SK-N-MC (cell line): ENCODE measurements at regions not wholly inside any gene's neighbourhood (a gene's known extent, or its start where the extent isn't known, plus 50 kb on each side); places are given as distances from the start of the nearest gene placed in this dataset.
A peak's percentile ranks its signal among the peaks of the same experiment; 100 is the strongest.

Source experiments
- DNase-seq: peaks from one replicate; pipeline ENCODE4 v3.0.0-alpha.2; 2011; ENCODE audit warnings: low read depth, low spot score
- H3K27ac ChIP-seq: fragments of 200-600 bp; sonication (generic); 2 replicates; pipeline ENCODE4 v1.5.1; 2016; ENCODE audit warnings: mixed run types
- H3K36me3 ChIP-seq: fragments of 200-600 bp; sonication (generic); 2 replicates; pipeline ENCODE4 v1.6.1; 2017; ENCODE audit warnings: antibody characterized with exemption, low read length, mixed read lengths; ENCODE audit not compliant: insufficient read depth
- H3K4me3 ChIP-seq: fragments of 200-600 bp; sonication (generic); 2 replicates; pipeline ENCODE4 v1.5.1; 2016
- H3K9ac ChIP-seq: fragments of 200-600 bp; sonication (generic); 2 replicates; pipeline ENCODE4 v1.8.0; 2017; ENCODE audit warnings: mixed run types, mixed read lengths; ENCODE audit not compliant: insufficient read length
- H3K9me3 ChIP-seq: fragments of 200-600 bp; sonication (generic); 2 replicates; pipeline ENCODE4 v1.6.1; 2017; ENCODE audit warnings: low read depth, mild to moderate bottlenecking, antibody characterized with exemption, low read length, moderate library complexity, mixed read lengths
- EZH2 ChIP-seq: fragments of 200-600 bp; sonication (generic); IDR thresholded peaks from one replicate; pipeline ENCODE4 v1.6.1; 2017; ENCODE audit warnings: antibody characterized with exemption
- FOXP2 ChIP-seq: optimal IDR thresholded peaks from 2 replicates; pipeline ENCODE3; 2011; ENCODE audit warnings: mild to moderate bottlenecking, moderate library complexity; ENCODE audit not compliant: insufficient read depth; ENCODE audit errors: extremely low read length, control extremely low read depth
- POLR2AphosphoS5 ChIP-seq: IDR thresholded peaks from 2 replicates; pipeline ENCODE4 v1.6.1; 2012; ENCODE audit warnings: mild to moderate bottlenecking, low read depth, low read length, borderline replicate concordance

GRCh38 chr3:117519776-117520175, 810.2 kb downstream of the TUSC7 start:
- Histone ChIP-seq H3K27ac (no peak overlapping the region), H3K36me3 (no peaks in the 10 kb centered on the region), H3K9ac (no peak overlapping the region), H3K9me3 (no peaks in the 10 kb centered on the region), H3K4me3 (no peak overlapping the region)
- DNase-seq: no peak
- TF ChIP-seq FOXP2 (no peak), EZH2 (no peak), POLR2AphosphoS5 (no peak)

GRCh38 chr3:117520582-117520981, 811.0 kb downstream of the TUSC7 start:
- Histone ChIP-seq H3K9me3 (no peaks in the 10 kb centered on the region), H3K4me3 (no peak overlapping the region), H3K27ac (no peak overlapping the region), H3K9ac (no peak overlapping the region), H3K36me3 (no peaks in the 10 kb centered on the region)
- no peak for TF ChIP-seq FOXP2
- no peak for TF ChIP-seq POLR2AphosphoS5
- no peak for TF ChIP-seq EZH2
- no peak for DNase-seq

- H3K36me3 ChIP-seq: no peaks in the 10 kb centered on the region
- DNase-seq: no peak
- no peak overlapping the region for H3K9ac ChIP-seq
- H3K27ac ChIP-seq: no peak overlapping the region
- no peak overlapping the region for H3K4me3 ChIP-seq
- TF ChIP-seq EZH2 (no peak), POLR2AphosphoS5 (no peak), FOXP2 (no peak)
- no peaks in the 10 kb centered on the region for H3K9me3 ChIP-seq
Measured at GRCh38 chr3:117523418-117523817, 813.8 kb downstream of the TUSC7 start.

- TF ChIP-seq FOXP2 (no peak), POLR2AphosphoS5 (no peak), EZH2 (no peak)
- Histone ChIP-seq H3K4me3 (no peak overlapping the region), H3K27ac (no peak overlapping the region), H3K9me3 (no peaks in the 10 kb centered on the region), H3K36me3 (no peaks in the 10 kb centered on the region), H3K9ac (no peak overlapping the region)
- no peak for DNase-seq
Measured at GRCh38 chr3:117524890-117525289, 815.3 kb downstream of the TUSC7 start.

- no peaks in the 10 kb centered on the region for H3K9me3 ChIP-seq
- no peak overlapping the region for H3K4me3 ChIP-seq
- H3K36me3 ChIP-seq: no peaks in the 10 kb centered on the region
- TF ChIP-seq EZH2 (no peak), POLR2AphosphoS5 (no peak), FOXP2 (no peak)
- peak; percentile 20 for DNase-seq
- no peak overlapping the region for H3K9ac ChIP-seq
- no peak overlapping the region for H3K27ac ChIP-seq
Measured at GRCh38 chr3:117526470-117527079, 817.0 kb downstream of the TUSC7 start.

GRCh38 chr3:117527346-117527745, 817.8 kb downstream of the TUSC7 start:
- Histone ChIP-seq H3K27ac (no peak overlapping the region), H3K36me3 (no peaks in the 10 kb centered on the region), H3K9me3 (no peaks in the 10 kb centered on the region), H3K4me3 (no peak overlapping the region), H3K9ac (no peak overlapping the region)
- no peak for DNase-seq
- TF ChIP-seq FOXP2 (no peak), POLR2AphosphoS5 (no peak), EZH2 (no peak)

GRCh38 chr3:117528688-117529087, 819.1 kb downstream of the TUSC7 start:
- H3K36me3 ChIP-seq: no peaks in the 10 kb centered on the region
- no peak overlapping the region for H3K27ac ChIP-seq

GRCh38 chr3:117531078-117531767, 821.6 kb downstream of the TUSC7 start:
- no peak for DNase-seq
- Histone ChIP-seq H3K36me3 (no peaks in the 10 kb centered on the region), H3K9ac (no peak overlapping the region), H3K9me3 (no peaks in the 10 kb centered on the region), H3K4me3 (no peak overlapping the region), H3K27ac (no peak overlapping the region)
- TF ChIP-seq FOXP2 (no peak), EZH2 (no peak), POLR2AphosphoS5 (no peak)

More at GRCh38 chr3:117528688-117529087, 819.1 kb downstream of the TUSC7 start:
- Histone ChIP-seq H3K9me3 (no peaks in the 10 kb centered on the region), H3K9ac (no peak overlapping the region), H3K4me3 (no peak overlapping the region)
- TF ChIP-seq POLR2AphosphoS5: no peak
- TF ChIP-seq FOXP2: no peak
- TF ChIP-seq EZH2: no peak
- no peak for DNase-seq
